ENCODE measurements at regions not wholly inside any gene's neighbourhood (a gene's known extent, or its start where the extent isn't known, plus 50 kb on each side); places are given as distances from the start of the nearest gene placed in this dataset.
"Not testable (repeated sequence)": the region's sequence is repeated elsewhere in the genome, so short reads cannot be mapped to it uniquely, and the experiment has no call there.

DNA sequence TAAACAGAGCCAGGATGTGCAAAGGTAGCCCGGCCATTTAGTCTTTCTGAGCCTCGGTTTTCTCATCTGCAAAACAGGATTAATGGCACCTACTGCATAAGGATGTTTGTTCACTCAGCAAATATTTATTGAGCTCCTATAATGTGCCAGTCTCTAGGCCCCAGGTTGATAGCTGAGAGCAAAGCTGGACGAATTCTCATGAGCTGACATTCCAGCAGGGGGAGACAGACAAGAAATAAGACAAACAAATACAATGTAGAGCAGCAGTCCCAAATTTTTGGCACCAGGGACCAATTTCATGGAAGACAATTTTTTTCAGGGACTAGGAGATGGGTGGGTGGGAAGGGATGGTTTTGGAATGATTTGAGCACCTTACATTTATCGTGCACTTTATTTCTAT, 74.3 kb upstream of the PAX7 start:
- in situ Hi-C loops (cut with HindIII; ENCODE audit: low pct_unique_long_range_greater_than_20kb, low sequenced_read_pairs): no loop called here
- DNase-seq (ENCODE audit: low read depth, low spot score): peak; percentile 54

- DNase-seq (ENCODE audit: low read depth, low spot score): peak; percentile 5
- in situ Hi-C loops (cut with HindIII; ENCODE audit: low pct_unique_long_range_greater_than_20kb, low sequenced_read_pairs): no loop called here
Observed at GRCh38 chr1:18557621-18558465, 72.8 kb upstream of the PAX7 start.

GRCh38 chr1:18560692-18561091, 70.0 kb upstream of the PAX7 start:
- in situ Hi-C loops (cut with HindIII; ENCODE audit: low pct_unique_long_range_greater_than_20kb, low sequenced_read_pairs): no loop called here

DNA sequence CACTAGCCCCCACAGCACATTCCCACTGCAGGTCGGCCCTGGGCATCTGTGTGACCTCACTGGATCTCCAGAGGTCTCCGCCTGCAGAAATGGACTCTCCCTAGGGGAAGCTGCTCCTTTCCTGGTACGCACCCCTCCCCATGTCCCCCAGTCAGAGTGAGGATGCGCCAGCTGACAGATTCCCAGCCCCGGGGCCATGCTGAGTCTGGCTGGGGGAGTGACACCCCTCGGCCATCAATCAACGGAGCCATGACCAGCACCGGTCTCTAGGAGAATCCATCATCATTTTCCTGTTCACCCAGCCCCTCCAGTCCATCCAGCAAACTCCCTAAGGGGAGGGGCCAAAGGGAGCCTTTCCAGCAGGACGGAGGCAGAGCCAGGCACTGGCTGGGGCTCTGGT, 68.7 kb upstream of the PAX7 start:
- in situ Hi-C loops (cut with HindIII; ENCODE audit: low pct_unique_long_range_greater_than_20kb, low sequenced_read_pairs): no loop called here
- no peak for DNase-seq (ENCODE audit: low read depth, low spot score)

More at GRCh38 chr1:18560692-18561091, 70.0 kb upstream of the PAX7 start:
- peak; percentile 14 for DNase-seq (ENCODE audit: low read depth, low spot score)

DNA sequence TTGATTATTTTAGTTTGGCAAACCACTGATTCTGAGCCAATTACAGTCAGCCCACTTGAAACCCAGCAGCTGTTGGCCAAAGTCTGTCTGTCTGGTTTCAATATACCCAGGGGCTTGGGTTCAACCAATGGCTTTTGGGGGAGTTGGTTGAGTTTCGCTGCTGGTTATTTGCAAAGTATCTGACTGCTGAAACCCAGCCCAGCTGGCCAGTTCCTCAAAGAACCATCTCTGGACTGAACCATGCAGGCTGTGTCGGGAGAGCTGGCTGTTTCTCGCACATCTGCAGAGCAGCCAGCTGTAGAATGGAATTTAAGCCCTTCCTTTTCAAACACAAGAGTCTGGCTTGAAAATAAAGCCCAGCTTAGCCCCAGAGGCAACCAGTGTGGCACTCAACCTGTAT, 66.0 kb upstream of the PAX7 start:
- DNase-seq (ENCODE audit: low read depth, low spot score): no peak
- in situ Hi-C loops (cut with HindIII; ENCODE audit: low pct_unique_long_range_greater_than_20kb, low sequenced_read_pairs): no loop called here

DNA sequence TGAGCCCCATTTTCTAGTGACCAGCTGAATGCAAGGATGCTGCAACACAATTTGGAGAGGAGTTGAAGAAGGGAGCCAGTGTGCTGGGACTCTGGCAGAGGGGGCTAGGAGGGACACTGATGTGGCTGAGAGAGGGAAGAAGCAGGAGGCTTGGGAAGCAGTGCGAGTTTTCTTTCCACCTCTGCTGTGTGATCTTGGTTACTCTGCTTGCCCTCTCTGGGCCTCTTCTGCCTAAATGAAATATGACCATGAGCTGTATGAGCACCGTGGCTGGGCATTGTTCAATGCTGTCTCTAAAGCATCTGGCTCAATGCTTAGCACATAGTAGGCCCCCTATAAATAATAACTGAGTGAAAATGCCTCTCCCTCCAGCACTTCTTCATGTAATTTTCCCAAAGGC, 65.3 kb upstream of the PAX7 start:
- in situ Hi-C loops (cut with HindIII; ENCODE audit: low pct_unique_long_range_greater_than_20kb, low sequenced_read_pairs): no loop called here
- DNase-seq (ENCODE audit: low read depth, low spot score): no peak

GRCh38 chr1:18568489-18568888, 62.2 kb upstream of the PAX7 start:
- in situ Hi-C loops (cut with HindIII; ENCODE audit: low pct_unique_long_range_greater_than_20kb, low sequenced_read_pairs): no loop called here
- no peak for DNase-seq (ENCODE audit: low read depth, low spot score)

DNA sequence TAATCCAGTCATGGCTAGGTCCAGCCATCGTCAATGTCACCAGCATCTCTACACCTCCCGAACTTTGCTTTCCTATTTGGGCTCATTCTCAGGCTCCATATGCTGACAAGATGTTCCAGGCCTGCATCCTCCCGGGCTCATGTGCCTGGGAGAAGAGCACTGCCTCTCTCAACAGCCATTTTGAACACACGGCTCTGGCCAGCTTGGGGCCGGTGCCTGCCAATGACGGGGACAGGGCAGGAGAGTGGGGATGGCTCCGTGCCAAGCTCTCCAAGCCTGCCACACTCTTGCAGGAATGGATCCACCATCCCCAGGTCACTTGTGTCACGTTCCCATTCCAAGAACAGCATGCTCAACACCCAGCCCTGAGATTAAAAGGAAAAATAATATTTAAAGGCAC, 61.4 kb upstream of the PAX7 start:
- in situ Hi-C loops (cut with HindIII; ENCODE audit: low pct_unique_long_range_greater_than_20kb, low sequenced_read_pairs): no loop called here
- no peak for DNase-seq (ENCODE audit: low read depth, low spot score)

DNA sequence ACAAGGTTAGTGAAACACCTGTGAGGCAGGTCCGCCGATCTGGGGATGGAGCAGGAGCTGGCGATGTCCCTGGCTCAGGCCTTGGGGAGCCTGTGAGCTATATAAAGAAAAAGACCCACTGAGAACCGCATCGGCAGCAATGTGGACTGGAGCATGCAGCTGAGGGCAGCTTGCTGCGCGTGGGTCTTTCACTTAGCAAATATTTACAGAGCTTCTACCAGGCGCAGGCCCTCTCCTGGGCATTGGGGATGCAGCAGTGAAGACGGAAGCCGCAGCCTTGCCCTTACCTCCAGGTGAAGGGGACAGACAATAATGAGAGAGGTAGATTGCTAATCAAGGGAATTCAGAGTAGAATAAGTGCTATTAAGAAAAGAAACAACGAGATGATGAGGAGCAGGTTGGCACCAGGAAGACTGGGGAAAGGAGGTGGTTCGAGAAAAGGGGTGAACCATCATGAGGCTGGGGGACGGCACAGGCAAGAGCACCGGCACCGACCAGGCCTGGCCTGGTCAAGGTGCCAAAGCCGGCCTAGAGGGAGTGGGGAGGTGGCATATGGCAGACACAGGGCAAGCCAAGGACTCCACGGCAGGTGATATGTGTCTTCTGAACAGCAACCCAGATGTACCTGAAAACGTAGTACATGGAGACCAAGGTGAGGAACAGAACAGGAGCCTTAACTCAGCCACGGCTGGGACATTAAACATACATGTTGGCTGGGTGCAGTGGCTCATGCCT, 60.7 kb upstream of the PAX7 start:
- no peak for DNase-seq (ENCODE audit: low read depth, low spot score)
- in situ Hi-C loops (cut with HindIII; ENCODE audit: low pct_unique_long_range_greater_than_20kb, low sequenced_read_pairs): no loop called here

DNA sequence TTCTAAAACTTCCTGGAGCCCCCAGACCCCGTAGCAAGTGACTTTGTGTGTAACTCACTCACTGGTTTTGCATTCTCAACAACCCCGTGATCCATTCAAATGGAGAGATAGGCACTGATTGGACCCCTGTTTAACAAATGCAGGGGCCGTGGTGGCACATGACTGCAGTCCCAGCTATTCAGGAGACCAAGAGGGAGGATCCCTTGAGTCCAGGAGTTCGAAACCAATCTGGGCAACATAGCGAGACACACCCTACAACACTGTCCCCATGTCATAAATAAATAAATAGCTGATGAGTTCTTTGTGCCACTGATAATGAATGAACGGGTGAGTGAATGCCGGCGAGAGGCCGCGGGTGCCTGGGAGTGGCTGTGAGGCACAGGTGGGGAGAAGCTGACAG, 59.4 kb upstream of the PAX7 start:
- in situ Hi-C loops (cut with HindIII; ENCODE audit: low pct_unique_long_range_greater_than_20kb, low sequenced_read_pairs): no loop called here
- no peak for DNase-seq (ENCODE audit: low read depth, low spot score)

DNA sequence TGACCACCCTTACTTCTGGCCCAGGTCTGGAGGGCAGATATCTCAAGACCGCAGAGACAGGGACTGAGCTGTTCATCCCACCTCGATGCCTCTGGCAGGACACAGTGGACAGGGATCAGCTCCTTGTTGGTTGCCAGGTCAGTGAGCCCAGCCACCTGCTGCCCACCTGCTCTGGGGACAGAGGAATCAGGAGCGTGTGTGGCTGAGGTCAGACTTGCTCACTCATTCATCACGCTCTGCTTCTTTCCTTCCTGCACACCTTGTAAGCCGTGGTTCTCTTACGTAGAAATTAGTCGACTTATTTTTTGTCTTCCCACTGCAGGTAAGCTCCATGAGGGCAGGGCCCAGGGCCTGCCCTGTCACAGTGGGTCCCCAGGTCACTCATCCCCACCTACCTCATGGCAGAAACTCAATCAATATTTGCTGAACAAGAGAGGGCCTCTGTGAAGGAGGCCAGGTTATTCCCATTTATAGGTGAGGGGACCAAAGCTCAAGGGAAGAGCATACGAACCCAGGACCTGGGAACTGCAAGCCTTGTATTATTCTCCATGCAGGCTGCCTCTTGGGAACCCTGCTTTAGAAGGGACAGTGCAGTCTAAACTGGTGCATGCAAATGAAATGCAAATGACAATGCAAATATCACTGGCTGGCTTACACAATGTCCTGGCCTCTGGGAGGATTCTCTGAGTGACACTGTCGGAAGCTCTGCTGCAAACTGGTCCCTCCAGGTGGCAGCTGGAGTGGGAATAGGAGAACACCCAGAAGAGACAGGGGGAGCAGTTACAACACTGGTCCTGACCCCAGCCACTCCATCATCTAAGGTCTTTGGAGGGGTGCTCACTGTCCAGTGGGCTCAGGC, 58.4 kb upstream of the PAX7 start:
- in situ Hi-C loops (cut with HindIII; ENCODE audit: low pct_unique_long_range_greater_than_20kb, low sequenced_read_pairs): no loop called here
- no peak for DNase-seq (ENCODE audit: low read depth, low spot score)

GRCh38 chr1:18573170-18573569, 57.5 kb upstream of the PAX7 start:
- in situ Hi-C loops (cut with HindIII; ENCODE audit: low pct_unique_long_range_greater_than_20kb, low sequenced_read_pairs): no loop called here
- no peak for DNase-seq (ENCODE audit: low read depth, low spot score)

GRCh38 chr1:18574754-18575153, 55.9 kb upstream of the PAX7 start:
- in situ Hi-C loops (cut with HindIII; ENCODE audit: low pct_unique_long_range_greater_than_20kb, low sequenced_read_pairs): no loop called here
- DNase-seq (ENCODE audit: low read depth, low spot score): no peak

GRCh38 chr1:18575620-18576019, 55.0 kb upstream of the PAX7 start:
- in situ Hi-C loops (cut with HindIII; ENCODE audit: low pct_unique_long_range_greater_than_20kb, low sequenced_read_pairs): no loop called here
- DNase-seq (ENCODE audit: low read depth, low spot score): no peak

DNA sequence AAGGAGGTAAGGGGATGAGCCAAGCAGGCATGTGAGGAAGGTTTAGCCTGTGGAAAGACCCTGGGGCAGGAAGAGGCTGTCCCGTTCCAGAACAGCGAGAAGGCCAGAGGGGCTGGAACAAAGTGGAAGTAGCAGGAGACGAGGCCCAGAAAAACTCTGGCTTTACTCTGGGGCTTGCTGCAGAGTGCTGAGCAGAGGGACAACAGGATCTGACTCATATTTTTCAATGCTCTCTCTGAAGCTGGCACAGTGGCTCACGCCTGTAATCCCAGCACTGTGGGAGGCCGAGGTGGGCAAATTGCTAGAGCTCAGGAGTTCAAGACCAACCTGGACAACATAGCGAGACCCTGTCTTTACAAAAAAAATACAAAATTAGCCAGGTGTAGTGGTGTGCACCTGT, 52.4 kb upstream of the PAX7 start:
- DNase-seq (ENCODE audit: low read depth, low spot score): no peak
- in situ Hi-C loops (cut with HindIII; ENCODE audit: low pct_unique_long_range_greater_than_20kb, low sequenced_read_pairs): no loop called here

- DNase-seq (ENCODE audit: low read depth, low spot score): peak; percentile 43
- in situ Hi-C loops (cut with HindIII; ENCODE audit: low pct_unique_long_range_greater_than_20kb, low sequenced_read_pairs): not testable (repeated sequence)
Observed at GRCh38 chr1:18579267-18579666, 51.4 kb upstream of the PAX7 start.

- no peak for DNase-seq (ENCODE audit: low read depth, low spot score)
- in situ Hi-C loops (cut with HindIII; ENCODE audit: low pct_unique_long_range_greater_than_20kb, low sequenced_read_pairs): no loop called here
Observed at GRCh38 chr1:18580047-18580446, 50.6 kb upstream of the PAX7 start.

DNA sequence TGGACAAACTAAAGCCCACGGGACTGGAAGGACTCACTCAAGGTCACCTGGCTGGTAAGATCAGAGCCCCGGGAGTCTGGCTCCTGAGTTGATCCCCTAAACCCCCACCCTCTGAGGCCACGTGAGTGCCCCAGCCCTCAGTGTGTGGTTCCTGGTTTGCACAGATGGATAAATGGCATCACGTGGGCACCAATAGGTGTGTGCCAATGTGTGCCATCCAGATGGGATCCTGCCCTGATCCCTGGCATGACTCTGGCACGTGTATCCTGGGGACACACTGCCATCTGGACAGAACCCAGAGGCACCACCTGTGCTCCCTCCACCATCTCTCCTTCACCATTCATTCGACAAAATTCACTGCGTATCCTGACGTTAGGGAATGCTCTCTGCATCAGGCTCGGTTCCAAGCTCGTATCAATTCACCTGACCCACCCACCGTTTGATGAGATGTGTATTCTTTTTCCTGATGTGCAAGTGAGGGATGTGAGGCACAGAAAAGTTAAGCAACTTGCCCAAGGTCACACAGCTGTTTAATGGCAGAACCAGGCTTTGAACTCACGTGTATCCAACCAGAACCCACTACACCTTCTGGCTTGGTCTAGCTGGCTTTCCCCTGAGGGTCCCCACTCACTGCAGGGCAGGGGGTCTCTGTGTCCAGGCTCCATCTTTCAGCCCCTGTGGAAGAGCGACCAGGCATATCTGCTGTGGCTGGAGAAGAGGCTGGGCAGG, 49.8 kb upstream of the PAX7 start:
- DNase-seq (ENCODE audit: low read depth, low spot score): no peak
- in situ Hi-C loops (cut with HindIII; ENCODE audit: low pct_unique_long_range_greater_than_20kb, low sequenced_read_pairs): no loop called here
